Hematopoietic multipotent progenitor cell (in vitro differentiated cells): ENCODE measurements at regions not wholly inside any gene's neighbourhood (a gene's known extent, or its start where the extent isn't known, plus 50 kb on each side); places are given as distances from the start of the nearest gene placed in this dataset.
"Not testable (repeated sequence)": the region's sequence is repeated elsewhere in the genome, so short reads cannot be mapped to it uniquely, and the experiment has no call there.

Experiments
- DNase-seq, 3 donors: peaks; one replicate each; pipeline ENCODE4 v3.0.0-alpha.2; 2011 to 2015; ENCODE audit warnings: low read depth in 2 of 3, low spot score in 2 of 3

DNA sequence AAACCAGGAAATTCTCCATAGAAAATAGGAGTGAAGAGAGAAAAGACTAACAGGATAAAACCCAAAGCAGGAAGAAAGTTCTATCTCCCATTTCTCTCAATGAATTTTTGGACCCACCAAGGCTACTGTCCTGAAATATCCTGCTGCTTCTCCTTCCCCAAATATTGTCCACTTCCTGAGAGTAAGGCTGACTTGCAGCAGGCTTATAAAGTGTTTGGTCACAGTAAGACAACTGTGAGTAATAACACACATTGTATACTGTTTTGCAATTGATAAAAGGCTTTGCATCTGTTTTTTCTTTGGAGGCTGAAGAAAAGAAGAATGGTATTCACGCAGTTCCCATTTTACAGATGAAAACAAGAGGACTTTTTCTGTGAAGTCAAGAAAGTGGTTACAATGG, 52.8 kb downstream of the FOXD4L6 start:
- not testable (repeated sequence) for DNase-seq

DNA sequence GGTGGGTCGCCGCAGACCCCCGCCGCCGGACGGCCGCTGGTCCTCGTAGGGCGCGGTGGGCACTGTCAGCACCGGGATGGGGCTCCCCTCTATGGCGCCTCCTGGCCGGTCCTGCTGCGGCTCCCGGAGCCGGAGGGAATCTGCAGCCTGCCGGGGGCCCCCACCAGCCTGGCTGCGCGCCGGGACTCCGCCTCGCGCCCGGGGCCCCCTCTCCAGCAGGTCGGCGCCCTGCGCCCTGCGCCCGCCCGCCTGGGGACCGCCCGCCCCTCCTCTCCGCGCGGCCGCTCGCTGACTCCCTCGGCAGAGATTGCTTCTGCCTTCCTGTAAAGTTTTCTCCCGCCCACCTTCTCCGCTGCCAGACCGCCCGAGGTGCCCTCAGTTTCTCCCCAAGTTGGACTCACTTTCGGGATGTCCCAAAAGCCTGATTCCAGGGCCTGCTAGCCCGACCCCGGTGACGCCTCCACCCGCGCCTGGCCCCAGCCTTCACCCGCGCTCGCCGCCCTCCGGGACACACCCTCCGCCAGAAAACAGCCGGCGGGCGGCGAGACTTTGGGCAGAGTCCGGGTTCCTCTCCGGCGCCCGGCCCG, 54.0 kb downstream of the FOXD4L6 start:
- peak in 2 of 3 donors; percentile 10 to 13 for DNase-seq

DNA sequence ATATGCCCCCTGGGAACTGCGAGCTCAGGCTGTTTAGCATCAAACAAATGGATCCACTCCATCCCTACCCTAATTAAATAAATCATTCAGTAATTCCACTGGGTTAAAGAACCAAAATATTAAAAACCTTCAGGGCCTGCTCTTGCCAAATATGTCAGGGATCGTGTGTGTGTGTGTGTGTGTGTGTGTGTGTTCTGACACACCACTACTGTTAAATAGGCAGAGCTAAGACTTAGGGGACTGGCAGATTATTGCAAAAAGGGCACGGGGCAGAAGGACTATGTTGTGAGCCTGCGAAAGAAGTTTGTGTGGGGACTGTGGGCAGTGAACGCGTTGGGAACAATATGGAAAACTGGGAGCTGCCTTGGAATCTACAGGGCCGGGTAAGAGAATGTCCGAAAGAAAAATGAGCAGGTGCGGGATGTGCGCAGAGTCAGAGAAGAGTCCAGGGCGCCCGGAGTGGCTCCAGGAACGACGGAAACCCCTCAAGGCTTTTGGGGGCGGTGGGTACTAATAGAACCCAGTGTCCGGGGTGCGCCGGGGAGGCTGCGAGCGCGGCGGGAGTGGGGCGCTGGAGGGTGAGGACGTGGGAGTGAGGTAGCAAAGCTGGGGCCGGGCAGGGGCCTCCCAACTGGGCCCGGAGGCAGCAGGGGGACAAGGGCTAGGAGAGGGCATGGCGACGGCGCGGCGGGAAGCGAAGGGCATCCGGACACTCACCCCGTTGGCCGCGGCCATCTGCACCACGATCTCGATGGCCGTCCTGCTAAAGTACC, 54.8 kb downstream of the FOXD4L6 start:
- not testable (repeated sequence) for DNase-seq

DNA sequence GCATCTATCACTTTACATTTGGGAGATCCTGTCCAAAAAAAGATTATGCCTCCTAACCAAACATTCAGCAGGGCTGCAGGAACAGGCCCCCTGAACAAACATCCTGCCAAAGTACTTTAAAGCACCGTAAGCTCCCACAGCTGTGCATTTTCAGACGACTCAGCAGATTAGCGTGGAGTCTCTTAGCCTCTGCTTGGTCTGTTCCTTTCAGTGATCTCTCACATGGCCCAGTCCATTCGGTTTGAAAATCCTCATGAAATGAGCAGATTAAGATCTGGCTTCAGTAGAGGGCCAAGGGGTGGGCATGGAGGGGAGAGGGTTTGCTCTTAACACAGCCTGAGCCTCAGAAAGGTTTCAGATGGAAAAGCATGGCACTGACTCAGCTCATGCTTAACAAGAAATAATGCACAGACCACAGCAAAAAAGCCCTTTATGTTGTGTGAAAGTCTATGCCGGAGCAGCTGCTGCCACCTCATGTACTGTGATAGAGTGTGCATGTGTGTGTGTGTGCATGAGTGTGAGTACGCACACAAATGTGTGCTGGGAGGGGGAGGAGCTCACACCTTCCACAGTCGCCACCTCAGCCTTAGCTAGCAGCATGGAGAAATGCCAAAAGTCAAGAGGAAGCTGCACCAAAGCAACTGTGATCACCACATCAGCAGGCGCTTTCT, 64.2 kb downstream of the FOXD4L6 start:
- peak in 2 of 3 donors; percentile 66 to 75 for DNase-seq

DNA sequence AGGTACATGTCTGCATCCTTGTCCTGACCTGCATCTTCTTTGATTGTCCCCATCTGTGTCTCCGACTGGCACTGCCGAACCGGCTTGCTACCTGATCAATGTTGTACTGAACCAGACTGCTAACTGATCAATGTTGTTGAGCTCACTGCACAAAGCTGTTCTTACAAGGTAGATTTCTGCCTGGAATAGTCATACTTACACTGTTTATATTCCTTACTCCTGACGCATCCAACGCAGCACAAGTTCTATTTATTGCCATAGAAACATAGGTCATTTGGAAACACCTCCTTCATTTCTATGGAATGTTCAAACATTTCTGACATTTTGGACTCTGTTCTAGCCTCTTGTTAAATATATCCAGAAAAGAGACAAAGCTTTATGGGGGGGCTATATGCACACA, 65.2 kb downstream of the FOXD4L6 start:
- DNase-seq, result not testable (repeated sequence)

DNA sequence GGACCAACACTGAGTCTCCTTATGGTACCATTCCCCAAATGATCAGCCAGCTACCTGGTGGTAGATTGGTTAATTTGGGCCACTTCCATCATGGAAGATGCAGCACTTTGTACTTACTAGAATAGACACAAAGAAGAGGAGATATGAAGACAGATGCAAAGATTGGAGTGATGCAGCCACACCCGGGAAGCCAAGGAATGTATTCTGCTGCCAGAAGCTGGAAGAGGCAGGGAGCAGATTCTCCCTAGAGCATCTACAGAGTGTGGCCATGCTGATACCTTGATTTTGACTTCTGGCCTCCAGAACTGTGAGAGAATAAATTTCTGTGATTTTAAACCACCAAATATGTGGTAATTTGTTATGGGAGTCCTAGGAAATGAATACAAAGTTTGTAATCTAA, 68.9 kb downstream of the FOXD4L6 start:
- DNase-seq, result not testable (repeated sequence)

DNA sequence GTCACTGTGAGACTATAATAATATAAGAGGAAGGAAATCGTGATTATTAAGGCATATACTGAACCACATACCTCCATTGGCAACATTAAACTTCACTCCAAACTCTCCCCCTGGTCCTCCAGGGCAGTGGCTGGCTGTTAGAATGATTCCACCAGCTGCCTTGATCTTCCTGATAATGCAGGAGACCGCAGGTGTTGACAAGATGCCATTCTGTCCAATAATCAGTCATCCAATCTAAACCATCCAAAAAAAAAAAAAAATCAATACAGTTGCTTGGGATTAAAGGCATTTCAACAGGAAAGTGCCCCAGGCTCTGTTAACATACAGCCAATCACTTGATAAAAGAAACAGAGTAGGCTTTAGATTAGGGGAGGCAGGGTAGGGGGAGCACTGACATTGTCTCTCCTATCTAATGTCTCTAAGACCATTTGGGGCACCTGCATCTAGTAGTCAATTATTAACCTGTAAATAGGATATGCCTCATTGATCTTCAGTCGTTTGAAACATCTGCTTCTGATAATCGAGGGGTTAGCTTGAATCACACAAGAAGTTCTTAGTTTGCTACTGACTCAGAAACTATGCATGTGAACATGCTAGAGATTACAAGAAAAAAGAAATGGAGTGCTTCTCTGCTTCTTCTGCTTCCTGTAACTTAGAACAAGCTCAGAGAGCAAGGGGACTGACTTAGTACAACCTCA, 74.7 kb downstream of the FOXD4L6 start:
- DNase-seq, result not testable (repeated sequence)

DNA sequence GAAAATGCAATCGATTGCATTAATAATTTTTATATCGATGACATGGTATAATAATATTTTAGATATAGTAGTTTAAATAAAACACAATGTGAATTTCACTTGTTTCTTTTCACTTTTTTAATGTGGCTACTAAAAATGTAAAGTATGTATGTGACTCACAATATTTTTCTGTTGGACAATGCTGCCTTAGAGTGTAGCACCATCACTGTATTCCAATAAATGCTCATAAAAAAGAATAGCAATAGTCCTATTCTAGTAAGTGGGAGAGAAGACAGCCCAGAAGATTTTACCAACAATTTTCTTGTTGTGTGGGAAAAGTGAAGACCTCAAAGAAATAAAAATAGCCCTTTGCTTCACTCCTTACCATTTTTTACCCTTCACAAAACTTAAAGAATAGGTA, 79.8 kb downstream of the FOXD4L6 start:
- not testable (repeated sequence) for DNase-seq

DNA sequence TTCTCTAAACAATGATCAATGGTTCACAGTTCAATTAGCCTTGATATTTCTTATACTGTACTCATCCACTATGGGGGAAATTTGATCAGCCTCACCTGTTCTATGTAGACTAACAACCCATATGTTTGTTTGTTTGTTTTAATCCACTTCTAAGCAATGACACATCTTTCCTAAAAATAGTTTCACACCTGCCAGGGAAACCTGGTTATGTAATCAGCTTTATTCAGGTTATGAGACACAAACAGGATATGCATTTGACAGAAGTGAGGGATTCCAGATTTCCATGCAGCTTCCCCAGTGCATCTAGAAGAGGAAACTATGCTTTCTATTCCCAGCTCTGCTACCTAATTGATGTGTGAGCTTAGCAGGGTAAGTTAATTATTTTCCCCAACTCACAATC, 80.7 kb downstream of the FOXD4L6 start:
- DNase-seq, result not testable (repeated sequence)

DNA sequence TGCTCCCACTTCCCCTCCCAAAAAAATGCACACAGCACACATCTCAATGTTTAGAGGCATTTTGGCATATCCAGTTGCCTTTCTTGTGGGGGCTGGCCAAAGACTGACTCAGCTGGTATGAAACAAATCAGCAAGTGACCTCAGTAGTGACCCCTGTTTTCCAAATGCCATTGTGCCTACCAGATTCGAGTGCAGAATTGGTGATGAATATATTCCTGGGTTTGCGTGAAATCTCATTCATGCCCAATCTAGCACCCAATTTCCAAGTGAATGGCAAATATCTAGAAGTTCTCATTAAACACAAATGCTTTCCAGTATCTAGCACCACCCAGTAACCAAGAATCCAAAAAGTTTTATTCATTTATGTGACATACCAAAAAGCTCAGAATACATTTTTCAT, 83.6 kb downstream of the FOXD4L6 start:
- not testable (repeated sequence) for DNase-seq

DNA sequence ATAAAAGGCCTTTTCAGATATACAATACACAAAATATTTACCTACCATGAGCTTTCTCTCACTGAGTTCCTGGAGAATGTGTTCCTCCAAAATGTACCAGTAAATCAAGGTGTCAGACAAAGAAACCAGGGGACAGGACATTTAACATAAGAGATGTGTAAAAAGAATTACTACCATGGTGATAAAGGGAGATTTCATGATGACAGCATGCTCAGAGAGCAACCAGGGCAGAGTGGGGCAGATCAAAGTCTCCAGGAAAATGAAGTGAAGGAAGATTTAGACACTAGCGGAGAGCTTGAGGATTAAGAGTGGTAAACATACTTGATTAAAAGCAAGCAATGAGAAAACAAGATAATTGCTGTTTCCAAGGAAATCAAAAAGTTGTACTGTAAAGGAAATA, 85.0 kb downstream of the FOXD4L6 start:
- not testable (repeated sequence) for DNase-seq

DNA sequence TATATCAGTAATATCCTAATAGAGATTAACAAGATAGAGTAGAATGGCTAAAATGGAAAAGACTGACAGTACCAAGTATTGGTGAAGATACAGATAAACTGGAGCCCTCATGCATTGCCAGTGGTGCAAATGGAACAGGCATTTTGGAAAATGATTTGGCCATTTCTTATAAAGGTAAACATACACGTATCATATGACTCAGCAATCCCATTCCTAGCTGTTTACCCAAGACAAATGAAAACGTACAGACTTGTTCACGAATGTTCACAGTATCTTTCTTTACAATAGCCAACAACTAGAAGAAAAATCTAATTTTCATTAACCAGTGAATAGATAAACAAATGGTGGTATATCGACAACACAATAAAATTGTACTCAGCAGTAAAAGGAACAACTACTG, 86.4 kb downstream of the FOXD4L6 start:
- DNase-seq, result not testable (repeated sequence)

DNA sequence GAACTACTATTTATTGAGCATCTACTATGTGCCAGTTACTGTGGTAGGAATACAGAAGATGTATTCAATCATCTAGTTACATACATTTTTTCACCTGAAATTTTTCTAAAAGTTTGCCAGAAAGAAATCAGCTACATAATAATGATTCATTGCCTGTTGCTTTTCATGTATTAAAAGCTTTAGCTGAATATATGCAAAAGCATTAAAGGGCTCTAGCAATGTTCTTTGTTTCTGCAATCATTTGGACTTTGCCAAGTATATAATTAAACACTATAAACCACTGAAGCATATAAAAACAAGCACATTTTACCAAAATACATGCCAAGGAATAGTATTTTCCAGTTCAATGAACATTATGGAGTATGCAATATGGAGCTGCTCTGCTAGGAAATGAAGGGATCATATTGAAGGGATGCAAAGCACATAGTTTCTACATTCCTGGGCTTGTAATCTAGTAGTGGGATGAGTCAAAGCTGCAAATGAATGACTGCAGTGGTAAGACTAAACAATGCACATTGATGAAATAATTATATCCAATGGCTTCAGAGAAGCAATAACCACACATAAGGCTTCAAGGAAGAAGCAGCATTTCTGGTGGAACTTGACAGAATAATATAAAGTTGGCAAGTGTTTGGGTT, 87.7 kb downstream of the FOXD4L6 start:
- not testable (repeated sequence) for DNase-seq

DNA sequence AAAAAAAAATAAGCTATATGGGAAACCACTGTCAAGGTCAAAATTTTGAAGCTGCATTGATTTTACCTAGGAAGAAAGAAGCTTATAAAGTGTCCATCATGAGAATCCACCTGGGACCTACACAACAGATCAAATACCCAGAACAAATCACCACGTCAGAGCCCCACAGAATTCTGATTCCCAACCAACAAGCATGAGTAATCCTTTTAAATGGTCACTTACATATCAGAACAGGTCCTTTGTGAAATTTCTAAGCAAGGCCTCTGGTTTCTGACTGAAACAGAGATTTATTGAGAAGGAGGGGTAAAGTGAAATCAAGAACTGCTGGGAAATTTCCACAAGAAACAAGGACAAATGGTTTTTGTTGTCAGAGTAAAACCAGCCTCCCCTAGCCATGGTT, 93.2 kb downstream of the FOXD4L6 start:
- DNase-seq, result not testable (repeated sequence)

DNA sequence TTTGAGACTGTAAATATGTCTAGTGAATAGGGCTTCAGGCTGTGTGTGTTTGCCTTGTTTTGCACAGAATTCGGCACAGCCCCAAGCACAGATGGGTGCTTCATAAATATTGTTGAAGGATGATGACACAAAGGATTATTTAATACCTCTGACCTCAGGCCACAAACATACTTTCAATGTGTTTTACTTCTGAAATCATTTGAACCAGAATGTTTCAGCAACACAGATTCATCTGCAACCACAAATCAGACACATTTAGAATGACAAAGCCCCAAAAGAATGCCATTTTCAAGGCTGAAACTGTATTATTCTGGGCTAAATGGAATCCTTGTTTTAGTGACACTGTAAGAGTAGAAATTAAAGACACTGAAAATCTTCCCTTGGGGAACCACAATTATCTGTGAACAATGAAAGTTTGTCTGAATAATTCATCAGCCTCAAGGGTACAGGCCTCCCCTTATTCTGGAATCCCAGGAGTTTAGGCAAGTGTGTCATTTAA, 93.7 kb downstream of the FOXD4L6 start:
- DNase-seq, result not testable (repeated sequence)

DNA sequence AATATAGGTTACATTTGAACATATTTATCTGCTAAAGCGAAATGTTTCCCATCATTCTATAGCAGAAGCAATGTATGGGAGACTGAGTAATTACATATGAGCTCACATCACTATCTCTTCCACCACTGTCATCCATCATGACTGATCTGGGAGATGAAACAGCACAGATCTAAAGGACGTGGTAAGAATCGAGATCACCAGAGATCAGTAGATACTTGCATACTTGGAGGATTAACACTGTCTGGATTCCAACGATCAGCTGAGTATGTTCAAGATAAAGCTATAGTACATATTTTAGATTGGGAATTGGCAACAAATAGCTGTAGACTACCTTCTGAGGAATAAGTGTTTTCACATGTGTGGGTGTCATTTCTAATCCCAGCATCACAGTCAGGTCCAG, 94.6 kb downstream of the FOXD4L6 start:
- not testable (repeated sequence) for DNase-seq

DNA sequence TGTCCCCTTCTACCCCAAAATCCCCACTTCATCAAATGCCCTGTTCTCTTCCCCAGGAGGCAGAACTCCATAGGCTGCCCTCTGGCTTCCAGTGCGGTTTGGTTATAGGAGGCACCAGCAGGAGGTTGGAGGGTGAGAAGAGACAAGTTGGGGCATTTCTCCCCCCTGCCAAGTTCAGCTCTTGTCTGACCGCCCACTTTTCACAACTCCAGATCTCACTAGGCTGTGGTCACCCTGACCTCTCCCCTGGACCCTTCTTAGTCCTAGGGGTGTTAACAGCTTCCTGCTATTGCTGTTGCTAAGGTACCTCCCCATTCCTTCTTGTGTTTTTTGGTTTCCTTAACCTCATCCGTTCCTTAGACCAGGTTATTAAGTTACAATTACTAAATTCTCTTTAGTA, 95.1 kb downstream of the FOXD4L6 start:
- not testable (repeated sequence) for DNase-seq

DNA sequence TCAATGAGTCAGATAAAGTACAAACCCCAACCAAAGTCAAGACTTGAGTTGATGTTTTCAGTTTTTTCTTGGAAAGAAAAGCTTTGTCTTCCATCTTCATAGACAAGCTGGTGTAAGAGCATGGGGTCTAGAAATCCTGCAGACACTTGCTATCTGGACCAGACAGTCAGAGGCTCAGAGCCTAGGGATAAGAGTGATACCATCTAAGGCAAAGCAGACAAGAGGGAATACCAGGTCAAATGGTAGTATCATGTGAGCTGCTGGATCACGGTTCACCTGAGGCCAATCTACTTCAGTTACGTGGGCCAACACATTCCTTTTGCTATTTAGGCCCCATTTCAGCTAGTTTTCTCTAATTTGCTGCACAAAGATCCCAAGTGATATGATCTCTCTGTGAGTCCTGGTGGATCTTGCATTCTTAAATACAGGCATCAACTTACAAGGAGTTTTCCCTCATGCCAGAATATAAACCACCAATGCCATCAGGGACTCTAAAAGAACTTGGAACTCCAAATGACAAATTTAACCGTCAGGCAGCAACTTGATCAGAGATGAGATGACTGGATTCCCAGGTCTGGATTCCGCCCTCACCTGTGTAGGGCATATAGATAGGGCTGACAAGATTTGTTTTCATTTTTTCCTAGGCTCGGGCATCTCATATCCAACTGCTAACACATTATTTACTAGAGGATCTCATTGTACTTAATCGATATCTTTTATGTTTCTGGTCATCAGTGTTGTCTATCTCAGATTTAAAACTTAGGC, 101.4 kb downstream of the FOXD4L6 start:
- DNase-seq, result not testable (repeated sequence)

DNA sequence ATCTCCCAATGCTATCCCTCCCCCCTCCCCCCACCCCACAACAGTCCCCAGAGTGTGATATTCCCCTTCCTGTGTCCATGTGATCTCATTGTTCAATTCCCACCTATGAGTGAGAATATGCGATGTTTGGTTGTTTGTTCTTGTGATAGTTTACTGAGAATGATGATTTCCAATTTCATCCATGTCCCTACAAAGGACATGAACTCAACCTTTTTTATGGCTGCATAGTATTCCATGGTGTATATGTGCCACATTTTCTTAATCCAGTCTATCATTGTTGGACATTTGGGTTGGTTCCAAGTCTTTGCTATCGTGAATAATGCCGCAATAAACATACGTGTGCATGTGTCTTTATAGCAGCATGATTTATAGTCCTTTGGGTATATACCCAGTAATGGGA, 106.1 kb downstream of the FOXD4L6 start:
- DNase-seq, result not testable (repeated sequence)
